ENCODE measurements at regions not wholly inside any gene's neighbourhood (a gene's known extent, or its start where the extent isn't known, plus 50 kb on each side); places are given as distances from the start of the nearest gene placed in this dataset.

DNA sequence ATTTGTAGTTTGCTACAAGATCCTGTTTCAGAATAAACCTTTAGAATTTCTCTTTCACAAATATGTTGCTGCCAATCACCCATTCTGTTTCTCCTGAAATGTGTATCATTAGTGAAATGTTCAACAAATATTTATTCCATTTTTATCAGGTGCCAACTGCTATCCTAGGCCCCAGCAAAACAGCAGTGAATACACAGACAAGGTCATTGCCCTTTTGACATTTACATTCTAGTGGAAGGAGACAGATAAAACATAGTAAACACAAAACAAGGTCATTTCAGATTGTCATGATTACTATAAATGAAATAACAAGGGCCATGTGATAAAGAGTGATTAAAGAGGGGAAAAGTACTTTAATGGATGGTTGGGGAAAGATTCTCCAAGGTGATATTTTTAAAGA is 404.8 kb upstream of the PHF14 start:
- Histone ChIP-seq H3K9me2 (ENCODE audit: low read depth, low read length) (no peaks in the 10 kb centered on the region), H3K27me3 (ENCODE audit: insufficient read depth, low read length) (no peaks in the 10 kb centered on the region), H3K4me3 (ENCODE audit: low read depth, low read length, poor library complexity, severe bottlenecking) (no peak overlapping the region), H2AFZ (ENCODE audit: low read length) (no peak overlapping the region), H4K20me1 (ENCODE audit: insufficient read depth, low read length) (no peaks in the 10 kb centered on the region), H3K9ac (ENCODE audit: low read length) (no peak overlapping the region), H3K27ac (ENCODE audit: low read depth, low read length, poor library complexity, severe bottlenecking) (no peak overlapping the region), H3K4me1 (ENCODE audit: insufficient read depth, low read length, severe bottlenecking) (no peaks in the 10 kb centered on the region), H3K9me3 (ENCODE audit: low read length) (no peaks in the 10 kb centered on the region), H3F3A (ENCODE audit: insufficient read depth, low read length) (no peaks in the 10 kb centered on the region), H3K4me2 (ENCODE audit: low read length) (no peak overlapping the region), H3K36me3 (ENCODE audit: insufficient read depth, low read length) (no peaks in the 10 kb centered on the region), H3K79me2 (ENCODE audit: insufficient read depth, low read length) (no peaks in the 10 kb centered on the region)
- TF ChIP-seq, protein P1, sequence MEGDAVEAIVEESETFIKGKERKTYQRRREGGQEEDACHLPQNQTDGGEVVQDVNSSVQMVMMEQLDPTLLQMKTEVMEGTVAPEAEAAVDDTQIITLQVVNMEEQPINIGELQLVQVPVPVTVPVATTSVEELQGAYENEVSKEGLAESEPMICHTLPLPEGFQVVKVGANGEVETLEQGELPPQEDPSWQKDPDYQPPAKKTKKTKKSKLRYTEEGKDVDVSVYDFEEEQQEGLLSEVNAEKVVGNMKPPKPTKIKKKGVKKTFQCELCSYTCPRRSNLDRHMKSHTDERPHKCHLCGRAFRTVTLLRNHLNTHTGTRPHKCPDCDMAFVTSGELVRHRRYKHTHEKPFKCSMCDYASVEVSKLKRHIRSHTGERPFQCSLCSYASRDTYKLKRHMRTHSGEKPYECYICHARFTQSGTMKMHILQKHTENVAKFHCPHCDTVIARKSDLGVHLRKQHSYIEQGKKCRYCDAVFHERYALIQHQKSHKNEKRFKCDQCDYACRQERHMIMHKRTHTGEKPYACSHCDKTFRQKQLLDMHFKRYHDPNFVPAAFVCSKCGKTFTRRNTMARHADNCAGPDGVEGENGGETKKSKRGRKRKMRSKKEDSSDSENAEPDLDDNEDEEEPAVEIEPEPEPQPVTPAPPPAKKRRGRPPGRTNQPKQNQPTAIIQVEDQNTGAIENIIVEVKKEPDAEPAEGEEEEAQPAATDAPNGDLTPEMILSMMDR (IDR thresholded peaks at IDR 0.05; ENCODE audit: low read length): no peak
- TF ChIP-seq EZH2 (IDR thresholded peaks at IDR 0.05; ENCODE audit: borderline replicate concordance, low read length): no peak

DNA sequence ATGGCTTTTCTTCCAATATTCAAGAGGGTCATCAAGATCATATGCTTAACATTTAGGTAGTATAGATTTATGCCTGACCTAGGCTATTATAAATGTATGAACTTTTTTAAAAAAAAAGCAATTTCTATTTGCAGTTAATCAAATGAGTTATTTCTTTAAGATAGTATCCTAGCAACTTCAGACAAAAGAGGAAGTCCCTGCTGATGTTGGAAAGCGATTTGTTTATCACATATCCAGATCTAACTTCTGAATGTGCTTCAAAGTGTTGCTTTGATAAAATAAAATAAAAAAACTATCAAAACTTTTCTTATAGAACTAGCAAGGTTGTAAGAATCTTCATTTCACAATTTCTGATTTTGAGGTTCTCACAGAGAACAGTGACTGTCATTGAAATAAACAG is 401.9 kb upstream of the PHF14 start:
- H2AFZ ChIP-seq (ENCODE audit: low read length): no peak overlapping the region
- H3K4me2 ChIP-seq (ENCODE audit: low read length): no peak overlapping the region
- H3K4me3 ChIP-seq (ENCODE audit: low read depth, low read length, poor library complexity, severe bottlenecking): no peak overlapping the region
- H3K9ac ChIP-seq (ENCODE audit: low read length): no peak overlapping the region
- no peaks in the 10 kb centered on the region for H3K79me2 ChIP-seq (ENCODE audit: insufficient read depth, low read length)
- H4K20me1 ChIP-seq (ENCODE audit: insufficient read depth, low read length): no peaks in the 10 kb centered on the region
- H3K27ac ChIP-seq (ENCODE audit: low read depth, low read length, poor library complexity, severe bottlenecking): no peak overlapping the region
- H3K9me3 ChIP-seq (ENCODE audit: low read length): no peaks in the 10 kb centered on the region
- H3K27me3 ChIP-seq (ENCODE audit: insufficient read depth, low read length): no peaks in the 10 kb centered on the region
- no peaks in the 10 kb centered on the region for H3K4me1 ChIP-seq (ENCODE audit: insufficient read depth, low read length, severe bottlenecking)
- no peaks in the 10 kb centered on the region for H3F3A ChIP-seq (ENCODE audit: insufficient read depth, low read length)
- TF ChIP-seq EZH2 (IDR thresholded peaks at IDR 0.05; ENCODE audit: borderline replicate concordance, low read length): no peak
- TF ChIP-seq, protein P1 (IDR thresholded peaks at IDR 0.05; ENCODE audit: low read length): no peak
- H3K36me3 ChIP-seq (ENCODE audit: insufficient read depth, low read length): no peaks in the 10 kb centered on the region
- H3K9me2 ChIP-seq (ENCODE audit: low read depth, low read length): no peaks in the 10 kb centered on the region

DNA sequence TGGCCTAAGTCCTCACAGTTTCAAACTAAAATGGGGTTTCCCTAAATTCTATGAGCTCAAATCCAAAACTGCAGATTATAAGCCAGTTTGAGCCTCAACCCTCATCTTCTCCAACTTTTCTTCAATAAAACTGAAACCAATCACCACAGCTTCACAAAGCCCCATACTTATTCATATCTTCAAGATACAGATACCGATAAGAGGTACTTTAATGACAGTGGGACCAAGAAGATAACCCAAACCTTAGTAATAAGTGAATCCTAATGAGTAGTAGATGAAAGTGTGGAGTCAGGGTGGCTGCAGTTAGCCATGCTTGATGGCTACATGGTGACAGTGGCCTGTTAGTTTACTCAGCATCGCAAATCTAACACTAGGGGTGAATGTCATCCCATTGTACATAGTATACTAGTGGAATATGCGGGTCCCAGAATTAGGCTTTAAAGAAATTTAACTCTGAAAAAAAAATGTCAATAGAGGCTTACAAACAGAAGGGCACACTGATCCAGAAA is 395.8 kb upstream of the PHF14 start:
- Histone ChIP-seq H3K27me3 (ENCODE audit: insufficient read depth, low read length) (no peaks in the 10 kb centered on the region), H3K79me2 (ENCODE audit: insufficient read depth, low read length) (no peaks in the 10 kb centered on the region), H3K4me1 (ENCODE audit: insufficient read depth, low read length, severe bottlenecking) (no peaks in the 10 kb centered on the region), H3K9me3 (ENCODE audit: low read length) (no peaks in the 10 kb centered on the region), H3K9ac (ENCODE audit: low read length) (no peak overlapping the region), H3K27ac (ENCODE audit: low read depth, low read length, poor library complexity, severe bottlenecking) (no peak overlapping the region), H3K4me2 (ENCODE audit: low read length) (no peak overlapping the region), H4K20me1 (ENCODE audit: insufficient read depth, low read length) (no peaks in the 10 kb centered on the region), H2AFZ (ENCODE audit: low read length) (no peak overlapping the region), H3K9me2 (ENCODE audit: low read depth, low read length) (no peaks in the 10 kb centered on the region), H3K36me3 (ENCODE audit: insufficient read depth, low read length) (no peaks in the 10 kb centered on the region), H3K4me3 (ENCODE audit: low read depth, low read length, poor library complexity, severe bottlenecking) (no peak overlapping the region), H3F3A (ENCODE audit: insufficient read depth, low read length) (no peaks in the 10 kb centered on the region)
- no peak for TF ChIP-seq EZH2 (IDR thresholded peaks at IDR 0.05; ENCODE audit: borderline replicate concordance, low read length)
- TF ChIP-seq, protein P1 (IDR thresholded peaks at IDR 0.05; ENCODE audit: low read length): no peak

All from OCI-LY1 (cell line).